ENCODE measurements at regions not wholly inside any gene's neighbourhood (a gene's known extent, or its start where the extent isn't known, plus 50 kb on each side); places are given as distances from the start of the nearest gene placed in this dataset.

DNA sequence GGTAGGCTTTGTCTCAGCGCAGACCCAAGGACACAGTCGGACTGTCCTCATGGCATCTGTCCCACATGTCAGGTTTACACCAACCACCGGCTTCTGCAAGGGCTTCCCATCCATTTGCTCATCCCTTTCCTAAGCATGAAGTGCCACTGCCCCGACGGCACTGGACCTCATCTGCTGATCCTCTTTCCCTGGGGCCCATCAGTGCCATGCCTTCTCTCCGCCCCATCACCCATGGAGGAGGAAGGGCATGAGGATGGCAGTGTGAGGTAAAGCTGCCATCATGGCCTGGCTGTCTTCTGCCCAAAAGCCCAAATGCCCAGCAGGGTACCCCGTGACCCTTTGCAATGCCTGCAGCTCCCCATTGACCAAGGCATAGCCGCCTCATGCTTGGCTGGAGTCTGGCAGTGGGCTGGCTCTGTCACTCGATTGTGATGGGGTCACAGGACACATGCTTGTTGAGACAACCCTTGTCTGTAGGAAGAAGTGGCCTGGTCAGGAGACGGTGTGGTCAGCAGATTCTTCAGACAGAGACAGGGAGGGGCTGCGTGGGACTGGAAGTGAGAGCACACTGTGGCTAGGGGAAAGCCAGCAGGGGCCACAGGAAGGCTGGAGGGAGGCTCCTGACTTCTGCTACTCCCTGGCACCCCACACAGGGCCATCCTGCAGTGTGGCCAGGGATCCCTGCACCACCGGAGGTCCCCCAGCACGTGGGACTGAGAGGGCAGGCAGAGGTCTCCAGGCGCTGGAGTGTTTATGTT is 493.7 kb upstream of the HS6ST1 start:
- DNase-seq (ENCODE audit: low read depth, low spot score) (no peak), FAIRE-seq (no peak)
- no peak overlapping the region for H3K9ac ChIP-seq (ENCODE audit: control insufficient read depth, extremely low read depth, insufficient read depth, low read length)
- no peaks in the 10 kb centered on the region for H3K79me2 ChIP-seq (ENCODE audit: control insufficient read depth, insufficient read depth, low read length)
- TF ChIP-seq, protein P1, sequence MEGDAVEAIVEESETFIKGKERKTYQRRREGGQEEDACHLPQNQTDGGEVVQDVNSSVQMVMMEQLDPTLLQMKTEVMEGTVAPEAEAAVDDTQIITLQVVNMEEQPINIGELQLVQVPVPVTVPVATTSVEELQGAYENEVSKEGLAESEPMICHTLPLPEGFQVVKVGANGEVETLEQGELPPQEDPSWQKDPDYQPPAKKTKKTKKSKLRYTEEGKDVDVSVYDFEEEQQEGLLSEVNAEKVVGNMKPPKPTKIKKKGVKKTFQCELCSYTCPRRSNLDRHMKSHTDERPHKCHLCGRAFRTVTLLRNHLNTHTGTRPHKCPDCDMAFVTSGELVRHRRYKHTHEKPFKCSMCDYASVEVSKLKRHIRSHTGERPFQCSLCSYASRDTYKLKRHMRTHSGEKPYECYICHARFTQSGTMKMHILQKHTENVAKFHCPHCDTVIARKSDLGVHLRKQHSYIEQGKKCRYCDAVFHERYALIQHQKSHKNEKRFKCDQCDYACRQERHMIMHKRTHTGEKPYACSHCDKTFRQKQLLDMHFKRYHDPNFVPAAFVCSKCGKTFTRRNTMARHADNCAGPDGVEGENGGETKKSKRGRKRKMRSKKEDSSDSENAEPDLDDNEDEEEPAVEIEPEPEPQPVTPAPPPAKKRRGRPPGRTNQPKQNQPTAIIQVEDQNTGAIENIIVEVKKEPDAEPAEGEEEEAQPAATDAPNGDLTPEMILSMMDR (optimal IDR thresholded peaks at IDR 0.05 in 1 of 3, IDR thresholded peaks at IDR 0.05 in 1 of 3, conservative IDR thresholded peaks at IDR 0.05 in 1 of 3; ENCODE audit: extremely low read depth in 1 of 3, insufficient read depth in 2 of 3, low read length in 3 of 3): no peak
- TF ChIP-seq EZH2 (IDR thresholded peaks at IDR 0.05; ENCODE audit: low read length): no peak
- no peak overlapping the region for H3K4me3 ChIP-seq (ENCODE audit: control insufficient read depth in 2 of 3, extremely low read depth in 1 of 3, insufficient read depth in 2 of 3, low read depth in 1 of 3, low read length in 3 of 3)
- H3K9me3 ChIP-seq (ENCODE audit: control insufficient read depth, low read depth, low read length): peaks cover 2% of the 10 kb centered on the region
- H3K36me3 ChIP-seq (ENCODE audit: control insufficient read depth in 2 of 2, extremely low read depth in 1 of 2, insufficient read depth in 2 of 2, low read length in 2 of 2): no peaks in the 10 kb centered on the region
- dilution Hi-C loops (cut with MboI; ENCODE audit: extremely low pct_ligation_motif_present, low sequenced_read_pairs): no loop called here
- H3K27me3 ChIP-seq (ENCODE audit: control insufficient read depth, extremely low read depth, insufficient read depth, low read length): no peaks in the 10 kb centered on the region
- H4K20me1 ChIP-seq (ENCODE audit: control insufficient read depth, extremely low read depth, insufficient read depth, low read length): no peaks in the 10 kb centered on the region
- peaks cover 2% of the 10 kb centered on the region for H3K9me1 ChIP-seq (ENCODE audit: control insufficient read depth, extremely low read depth, insufficient read depth, low read length)
- no peak overlapping the region for H3K4me2 ChIP-seq (ENCODE audit: control insufficient read depth, extremely low read depth, insufficient read depth, low read depth, low read length)
- no peak overlapping the region for H2AFZ ChIP-seq (ENCODE audit: control insufficient read depth, low read length)
- no peak overlapping the region for H3K27ac ChIP-seq (ENCODE audit: control insufficient read depth, insufficient read depth, low read length)
- H3K4me1 ChIP-seq (ENCODE audit: control insufficient read depth, extremely low read depth, insufficient read depth, low read length): peaks cover 17% of the 10 kb centered on the region

DNA sequence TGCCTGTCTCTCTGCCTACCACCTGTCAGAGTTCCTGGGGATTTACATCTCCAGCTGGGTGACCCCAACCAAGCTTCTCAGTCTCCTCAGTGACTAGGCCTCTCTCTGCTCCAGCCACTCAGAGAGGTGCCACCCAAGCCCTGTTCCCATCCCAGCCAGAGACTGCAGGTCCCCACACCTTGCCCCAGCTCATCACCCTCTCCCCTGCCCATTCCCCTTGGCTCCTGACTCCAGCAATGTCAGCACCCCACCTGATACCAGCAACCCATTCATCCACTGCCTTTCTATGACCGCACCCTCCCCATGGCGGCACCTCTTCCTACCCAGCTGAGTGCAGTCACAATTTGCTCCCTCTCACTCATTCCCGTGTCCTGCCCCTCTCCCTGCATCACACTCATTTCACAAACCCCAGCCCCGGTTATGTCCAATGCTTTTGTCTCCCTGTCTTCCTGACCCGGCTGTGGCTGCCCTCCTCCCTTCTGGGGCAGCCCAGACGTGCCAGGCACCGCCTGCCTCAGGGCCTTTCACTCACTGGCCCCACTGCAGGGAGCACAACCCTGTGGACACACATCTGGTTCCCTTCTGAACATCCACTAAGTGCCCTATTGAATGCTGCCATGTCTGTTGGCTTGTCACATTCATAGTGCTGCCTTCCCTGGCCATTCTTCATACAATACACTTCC is 494.8 kb upstream of the HS6ST1 start:
- dilution Hi-C loops (cut with MboI; ENCODE audit: extremely low pct_ligation_motif_present, low sequenced_read_pairs): no loop called here
- H2AFZ ChIP-seq (ENCODE audit: control insufficient read depth, low read length): no peak overlapping the region
- no peaks in the 10 kb centered on the region for H4K20me1 ChIP-seq (ENCODE audit: control insufficient read depth, extremely low read depth, insufficient read depth, low read length)
- DNase-seq (ENCODE audit: low read depth, low spot score): no peak
- H3K36me3 ChIP-seq (ENCODE audit: control insufficient read depth in 2 of 2, extremely low read depth in 1 of 2, insufficient read depth in 2 of 2, low read length in 2 of 2): no peaks in the 10 kb centered on the region
- no peak overlapping the region for H3K4me2 ChIP-seq (ENCODE audit: control insufficient read depth, extremely low read depth, insufficient read depth, low read depth, low read length)
- no peak overlapping the region for H3K9ac ChIP-seq (ENCODE audit: control insufficient read depth, extremely low read depth, insufficient read depth, low read length)
- peaks cover 15% of the 10 kb centered on the region for H3K4me1 ChIP-seq (ENCODE audit: control insufficient read depth, extremely low read depth, insufficient read depth, low read length)
- FAIRE-seq: no peak
- H3K27ac ChIP-seq (ENCODE audit: control insufficient read depth, insufficient read depth, low read length): no peak overlapping the region
- peaks cover 2% of the 10 kb centered on the region for H3K9me3 ChIP-seq (ENCODE audit: control insufficient read depth, low read depth, low read length)
- no peak for TF ChIP-seq EZH2 (IDR thresholded peaks at IDR 0.05; ENCODE audit: low read length)
- TF ChIP-seq, protein P1 (optimal IDR thresholded peaks at IDR 0.05 in 1 of 3, IDR thresholded peaks at IDR 0.05 in 1 of 3, conservative IDR thresholded peaks at IDR 0.05 in 1 of 3; ENCODE audit: extremely low read depth in 1 of 3, insufficient read depth in 2 of 3, low read length in 3 of 3): no peak
- H3K27me3 ChIP-seq (ENCODE audit: control insufficient read depth, extremely low read depth, insufficient read depth, low read length): no peaks in the 10 kb centered on the region
- H3K9me1 ChIP-seq (ENCODE audit: control insufficient read depth, extremely low read depth, insufficient read depth, low read length): peaks cover 2% of the 10 kb centered on the region
- no peaks in the 10 kb centered on the region for H3K79me2 ChIP-seq (ENCODE audit: control insufficient read depth, insufficient read depth, low read length)
- H3K4me3 ChIP-seq (ENCODE audit: control insufficient read depth in 2 of 3, extremely low read depth in 1 of 3, insufficient read depth in 2 of 3, low read depth in 1 of 3, low read length in 3 of 3): no peak overlapping the region
